ENCODE measurements at regions not wholly inside any gene's neighbourhood (a gene's known extent, or its start where the extent isn't known, plus 50 kb on each side); places are given as distances from the start of the nearest gene placed in this dataset.

- Histone ChIP-seq H3K27me3 (no peaks in the 10 kb centered on the region), H3K9me2 (replicated peaks; ENCODE audit: insufficient read depth) (no peaks in the 10 kb centered on the region), H4K20me1 (ENCODE audit: insufficient read depth, poor library complexity, severe bottlenecking) (no peaks in the 10 kb centered on the region), H2AFZ (no peak overlapping the region), H3K27ac (no peak overlapping the region), H3K4me2 (no peak overlapping the region), H3K79me2 (no peaks in the 10 kb centered on the region), H3K4me3 (no peak overlapping the region), H3K36me3 (replicated peaks; ENCODE audit: insufficient read depth, low read depth) (no peaks in the 10 kb centered on the region), H3K4me1 (ENCODE audit: insufficient read depth) (no peaks in the 10 kb centered on the region), H3K9me3 (ENCODE audit: low read depth) (no peaks in the 10 kb centered on the region)
- no peak for DNase-seq (ENCODE audit: low spot score)
- 96% methylated on average over 4 of the region's 4 CpGs for WGBS (ENCODE audit: low lambda C conversion rate, missing lambda C conversion rate)
- TF ChIP-seq CTCF (IDR thresholded peaks at IDR 0.05; ENCODE audit: poor library complexity) = no peak
- TF ChIP-seq EZH2 (IDR thresholded peaks at IDR 0.05; ENCODE audit: borderline replicate concordance) = no peak
- TF ChIP-seq EZH2phosphoT487 (IDR thresholded peaks at IDR 0.05; ENCODE audit: low read depth, severe bottlenecking, unreplicated experiment) = no peak
Measured at GRCh38 chr4:101667348-101667747, 123.2 kb upstream of the BANK1 start.

GRCh38 chr4:101660607-101661006 lies 129.9 kb upstream of the BANK1 start:
- TF ChIP-seq EZH2phosphoT487 (IDR thresholded peaks at IDR 0.05; ENCODE audit: low read depth, severe bottlenecking, unreplicated experiment) (no peak), EZH2 (IDR thresholded peaks at IDR 0.05; ENCODE audit: borderline replicate concordance) (no peak)
- H3K79me2 ChIP-seq = no peaks in the 10 kb centered on the region
- H3K9me3 ChIP-seq (ENCODE audit: low read depth) = no peaks in the 10 kb centered on the region
- no peaks in the 10 kb centered on the region for H4K20me1 ChIP-seq (ENCODE audit: insufficient read depth, poor library complexity, severe bottlenecking)
- H3K27me3 ChIP-seq = no peaks in the 10 kb centered on the region
- no peak overlapping the region for H2AFZ ChIP-seq
- no peak for DNase-seq (ENCODE audit: low spot score)
- H3K9me2 ChIP-seq (replicated peaks; ENCODE audit: insufficient read depth) = no peaks in the 10 kb centered on the region
- no peak overlapping the region for H3K4me2 ChIP-seq
- no peaks in the 10 kb centered on the region for H3K4me1 ChIP-seq (ENCODE audit: insufficient read depth)
- no peak overlapping the region for H3K4me3 ChIP-seq
- H3K36me3 ChIP-seq (replicated peaks; ENCODE audit: insufficient read depth, low read depth) = no peaks in the 10 kb centered on the region
- H3K27ac ChIP-seq = no peak overlapping the region
- WGBS (ENCODE audit: low lambda C conversion rate, missing lambda C conversion rate) = 0% methylated on average over 1 of the region's 1 CpG

GRCh38 chr4:101655857-101656256 lies 134.7 kb upstream of the BANK1 start:
- Histone ChIP-seq H3K36me3 (replicated peaks; ENCODE audit: insufficient read depth, low read depth) (no peaks in the 10 kb centered on the region), H3K9me2 (replicated peaks; ENCODE audit: insufficient read depth) (no peaks in the 10 kb centered on the region), H3K27me3 (no peaks in the 10 kb centered on the region), H3K27ac (no peak overlapping the region), H3K79me2 (no peaks in the 10 kb centered on the region), H3K4me1 (ENCODE audit: insufficient read depth) (no peaks in the 10 kb centered on the region), H2AFZ (no peak overlapping the region), H3K9me3 (ENCODE audit: low read depth) (no peaks in the 10 kb centered on the region), H4K20me1 (ENCODE audit: insufficient read depth, poor library complexity, severe bottlenecking) (no peaks in the 10 kb centered on the region), H3K4me3 (no peak overlapping the region), H3K4me2 (no peak overlapping the region)
- no peak for DNase-seq (ENCODE audit: low spot score)
- 75% methylated on average over 1 of the region's 1 CpG for WGBS (ENCODE audit: low lambda C conversion rate, missing lambda C conversion rate)
- no peak for TF ChIP-seq EZH2 (IDR thresholded peaks at IDR 0.05; ENCODE audit: borderline replicate concordance)
- no peak for TF ChIP-seq EZH2phosphoT487 (IDR thresholded peaks at IDR 0.05; ENCODE audit: low read depth, severe bottlenecking, unreplicated experiment)
- TF ChIP-seq CTCF (IDR thresholded peaks at IDR 0.05; ENCODE audit: poor library complexity) = no peak

- no peaks in the 10 kb centered on the region for H4K20me1 ChIP-seq (ENCODE audit: insufficient read depth, poor library complexity, severe bottlenecking)
- no peak overlapping the region for H2AFZ ChIP-seq
- TF ChIP-seq EZH2phosphoT487 (IDR thresholded peaks at IDR 0.05; ENCODE audit: low read depth, severe bottlenecking, unreplicated experiment) = no peak
- no peak for TF ChIP-seq EZH2 (IDR thresholded peaks at IDR 0.05; ENCODE audit: borderline replicate concordance)
- no peak for TF ChIP-seq CTCF (IDR thresholded peaks at IDR 0.05; ENCODE audit: poor library complexity)
- H3K4me2 ChIP-seq = no peak overlapping the region
- H3K9me3 ChIP-seq (ENCODE audit: low read depth) = no peaks in the 10 kb centered on the region
- no peaks in the 10 kb centered on the region for H3K4me1 ChIP-seq (ENCODE audit: insufficient read depth)
- no peaks in the 10 kb centered on the region for H3K27me3 ChIP-seq
- no peak for DNase-seq (ENCODE audit: low spot score)
- H3K36me3 ChIP-seq (replicated peaks; ENCODE audit: insufficient read depth, low read depth) = no peaks in the 10 kb centered on the region
- no peaks in the 10 kb centered on the region for H3K9me2 ChIP-seq (replicated peaks; ENCODE audit: insufficient read depth)
- no peak overlapping the region for H3K4me3 ChIP-seq
- H3K27ac ChIP-seq = no peak overlapping the region
- WGBS (ENCODE audit: low lambda C conversion rate, missing lambda C conversion rate) = 96% methylated on average over 2 of the region's 2 CpGs
- H3K79me2 ChIP-seq = no peaks in the 10 kb centered on the region
Measured at GRCh38 chr4:101655005-101655404, 135.5 kb upstream of the BANK1 start.
